Activated B cell treated with CpG ODN at 0.5 μM for 24 hours (primary cell): ENCODE measurements at regions not wholly inside any gene's neighbourhood (a gene's known extent, or its start where the extent isn't known, plus 50 kb on each side); places are given as distances from the start of the nearest gene placed in this dataset.

ENCODE experiments used
- ATAC-seq: fragments of 200-7000 bp; cut with Tn5 transposase; one replicate; pipeline ENCODE4 v1.10.0; 2021; ENCODE audit warnings: low read depth, mild to moderate bottlenecking, moderate library complexity
- CTCF ChIA-PET: fragments of 350-600 bp; sonication (Branson Sonifier 250); formaldehyde crosslinking; loops from one replicate; lab custom pipeline; 2021; ENCODE audit warnings: antibody characterized with exemption; lab: Charles Lee
- POLR2A ChIA-PET: fragments of 350-600 bp; sonication (Branson Sonifier 250); formaldehyde crosslinking; loops from one replicate; lab custom pipeline; 2021; ENCODE audit warnings: antibody characterized with exemption; lab: Charles Lee
- DNase-seq: peaks from one replicate; pipeline ENCODE4 v3.0.0; 2022
- H3K27ac Mint-ChIP-seq: one replicate; pipeline ENCODE4 v1.8.0; 2020; ENCODE audit warnings: mixed read lengths
- H3K27me3 Mint-ChIP-seq: one replicate; pipeline ENCODE4 v1.8.0; 2021; ENCODE audit warnings: mixed read lengths
- H3K36me3 Mint-ChIP-seq: one replicate; pipeline ENCODE4 v1.8.0; 2021; ENCODE audit warnings: low read depth, mixed read lengths
- H3K4me1 Mint-ChIP-seq: one replicate; pipeline ENCODE4 v1.8.0; 2021; ENCODE audit warnings: mixed read lengths
- H3K4me3 Mint-ChIP-seq: one replicate; pipeline ENCODE4 v1.8.0; 2020; ENCODE audit warnings: mild to moderate bottlenecking, mixed read lengths
- H3K9me3 Mint-ChIP-seq: one replicate; pipeline ENCODE4 v1.8.0; 2020; ENCODE audit warnings: mixed read lengths
- CTCF ChIP-seq: fragments of 200-600 bp; IDR thresholded peaks from one replicate; pipeline ENCODE4 v1.8.0; 2022; ENCODE audit warnings: antibody characterized with exemption, mild to moderate bottlenecking
- intact Hi-C: fragments of 100-400 bp; cut with micrococcal nuclease; formaldehyde crosslinking; loops from one replicate; pipeline ENCODE4 v1.15.1; 2024

- Mint-ChIP-seq H3K9me3 (no peaks in the 10 kb centered on the region), H3K27me3 (no peaks in the 10 kb centered on the region), H3K4me3 (no peak overlapping the region), H3K4me1 (no peaks in the 10 kb centered on the region), H3K27ac (no peak overlapping the region), H3K36me3 (no peaks in the 10 kb centered on the region)
- intact Hi-C loops, result no loop called here
- CTCF ChIA-PET, result no interaction called here
- POLR2A ChIA-PET, result no interaction called here
- DNase-seq (no peak), ATAC-seq (no peak)
- no peak for TF ChIP-seq CTCF
These were observed 71.2 kb downstream of the MAIP1 start for GRCh38 chr2:200026332-200027230.

- ChIA-PET CTCF (no interaction called here), POLR2A (no interaction called here)
- Mint-ChIP-seq H3K27ac (no peak overlapping the region), H3K4me3 (no peak overlapping the region), H3K9me3 (no peaks in the 10 kb centered on the region), H3K4me1 (no peaks in the 10 kb centered on the region), H3K27me3 (peaks cover 2% of the 10 kb centered on the region), H3K36me3 (no peaks in the 10 kb centered on the region)
- ATAC-seq (no peak), DNase-seq (no peak)
- no peak for TF ChIP-seq CTCF
- intact Hi-C loops, result no loop called here
These were observed 73.6 kb downstream of the MAIP1 start for GRCh38 chr2:200028998-200029397.

- ATAC-seq (no peak), DNase-seq (no peak)
- intact Hi-C loops, result no loop called here
- Mint-ChIP-seq H3K36me3 (no peaks in the 10 kb centered on the region), H3K4me1 (no peaks in the 10 kb centered on the region), H3K27ac (no peak overlapping the region), H3K27me3 (peaks cover 5% of the 10 kb centered on the region), H3K9me3 (no peaks in the 10 kb centered on the region), H3K4me3 (no peak overlapping the region)
- no peak for TF ChIP-seq CTCF
- ChIA-PET CTCF (no interaction called here), POLR2A (no interaction called here)
These were observed 77.5 kb downstream of the MAIP1 start for GRCh38 chr2:200032895-200033294.

GRCh38 chr2:200033929-200034328 lies 78.5 kb downstream of the MAIP1 start:
- POLR2A ChIA-PET, result no interaction called here
- Mint-ChIP-seq H3K36me3 (no peaks in the 10 kb centered on the region), H3K4me3 (no peak overlapping the region), H3K9me3 (no peaks in the 10 kb centered on the region), H3K4me1 (no peaks in the 10 kb centered on the region), H3K27ac (no peak overlapping the region), H3K27me3 (peaks cover 5% of the 10 kb centered on the region)
- intact Hi-C loops, result no loop called here
- no peak for TF ChIP-seq CTCF
- DNase-seq, result no peak
- CTCF ChIA-PET, result no interaction called here
- ATAC-seq, result no peak

GRCh38 chr2:200034816-200035215 lies 79.4 kb downstream of the MAIP1 start:
- ChIA-PET CTCF (no interaction called here), POLR2A (no interaction called here)
- ATAC-seq (no peak), DNase-seq (no peak)
- intact Hi-C loops, result no loop called here
- Mint-ChIP-seq H3K4me3 (no peak overlapping the region), H3K36me3 (no peaks in the 10 kb centered on the region), H3K9me3 (no peaks in the 10 kb centered on the region), H3K4me1 (no peaks in the 10 kb centered on the region), H3K27me3 (peaks cover 5% of the 10 kb centered on the region), H3K27ac (no peak overlapping the region)
- no peak for TF ChIP-seq CTCF
